ENCODE measurements at regions not wholly inside any gene's neighbourhood (a gene's known extent, or its start where the extent isn't known, plus 50 kb on each side); places are given as distances from the start of the nearest gene placed in this dataset.
"Not testable (repeated sequence)": the region's sequence is repeated elsewhere in the genome, so short reads cannot be mapped to it uniquely, and the experiment has no call there.

GRCh38 chr5:74490814-74491213 lies 149.7 kb downstream of the ENC1 start:
- DNase-seq (ENCODE audit: low read depth) = no peak
- Histone ChIP-seq H3K36me3 (ENCODE audit: control insufficient read depth, insufficient read depth, low read length) (no peaks in the 10 kb centered on the region), H3K4me3 (ENCODE audit: low read depth, low read length) (no peak overlapping the region), H3K27me3 (ENCODE audit: control insufficient read depth, insufficient read depth, low read length) (no peaks in the 10 kb centered on the region)
- CTCF ChIA-PET = no interaction called here
- TF ChIP-seq CTCF (IDR thresholded peaks at IDR 0.05; ENCODE audit: insufficient read depth, low read depth, low read length) = no peak
- POLR2A ChIA-PET = no interaction called here

GRCh38 chr5:74482990-74483389 lies 157.5 kb downstream of the ENC1 start:
- ChIA-PET CTCF (interaction anchor here (0.6 to 1.1 kb wide), 3 partner anchors 10 to 308 kb away, joined by 3 to 4 read pairs (median 4); no protein-coding TSS in a partner anchor), POLR2A (no interaction called here)
- no peak for DNase-seq (ENCODE audit: low read depth)
- H3K4me3 ChIP-seq (ENCODE audit: low read depth, low read length) = no peak overlapping the region
- TF ChIP-seq CTCF (IDR thresholded peaks at IDR 0.05; ENCODE audit: insufficient read depth, low read depth, low read length) = no peak
- H3K27me3 ChIP-seq (ENCODE audit: control insufficient read depth, insufficient read depth, low read length) = no peaks in the 10 kb centered on the region; the same call in 1 of the 2 replicates
- H3K36me3 ChIP-seq (ENCODE audit: control insufficient read depth, insufficient read depth, low read length) = no peaks in the 10 kb centered on the region

GRCh38 chr5:74482523-74482922 lies 158.0 kb downstream of the ENC1 start:
- H3K36me3 ChIP-seq (ENCODE audit: control insufficient read depth, insufficient read depth, low read length) = no peaks in the 10 kb centered on the region
- TF ChIP-seq CTCF (IDR thresholded peaks at IDR 0.05; ENCODE audit: insufficient read depth, low read depth, low read length) = no peak
- DNase-seq (ENCODE audit: low read depth) = no peak
- no peak overlapping the region for H3K4me3 ChIP-seq (ENCODE audit: low read depth, low read length)
- CTCF ChIA-PET = interaction anchor here (0.6 to 1.1 kb wide), 3 partner anchors 9 to 308 kb away, joined by 3 to 4 read pairs (median 4); no protein-coding TSS in a partner anchor
- POLR2A ChIA-PET = no interaction called here
- H3K27me3 ChIP-seq (ENCODE audit: control insufficient read depth, insufficient read depth, low read length) = no peaks in the 10 kb centered on the region; the same call in 1 of the 2 replicates

GRCh38 chr5:74481357-74481756 lies 159.2 kb downstream of the ENC1 start:
- CTCF ChIA-PET = interaction anchor here (0.7 kb wide), 1 partner anchor 111 kb away, joined by 3 read pairs; no protein-coding TSS in a partner anchor
- DNase-seq (ENCODE audit: low read depth); H3K27me3 ChIP-seq (ENCODE audit: control insufficient read depth, insufficient read depth, low read length); POLR2A ChIA-PET; H3K36me3 ChIP-seq (ENCODE audit: control insufficient read depth, insufficient read depth, low read length); H3K4me3 ChIP-seq (ENCODE audit: low read depth, low read length): not testable (repeated sequence)

GRCh38 chr5:74480201-74480600 lies 160.3 kb downstream of the ENC1 start:
- ChIA-PET CTCF (no interaction called here), POLR2A (no interaction called here)
- H3K4me3 ChIP-seq (ENCODE audit: low read depth, low read length) = no peak overlapping the region
- no peaks in the 10 kb centered on the region; the same call in 1 of the 2 replicates for H3K27me3 ChIP-seq (ENCODE audit: control insufficient read depth, insufficient read depth, low read length)
- DNase-seq (ENCODE audit: low read depth) = no peak
- H3K36me3 ChIP-seq (ENCODE audit: control insufficient read depth, insufficient read depth, low read length) = no peaks in the 10 kb centered on the region
- no peak for TF ChIP-seq CTCF (IDR thresholded peaks at IDR 0.05; ENCODE audit: insufficient read depth, low read depth, low read length)

- no peak for TF ChIP-seq CTCF (IDR thresholded peaks at IDR 0.05; ENCODE audit: insufficient read depth, low read depth, low read length)
- no peak for DNase-seq (ENCODE audit: low read depth)
- Histone ChIP-seq H3K4me3 (ENCODE audit: low read depth, low read length) (no peak overlapping the region), H3K27me3 (ENCODE audit: control insufficient read depth, insufficient read depth, low read length) (no peaks in the 10 kb centered on the region; the same call in 1 of the 2 replicates), H3K36me3 (ENCODE audit: control insufficient read depth, insufficient read depth, low read length) (no peaks in the 10 kb centered on the region)
- POLR2A ChIA-PET = no interaction called here
- CTCF ChIA-PET = no interaction called here
Measured at GRCh38 chr5:74478328-74478727, 162.2 kb downstream of the ENC1 start.

Measured in BJ (cell line).